Keratinocyte (primary cell): ENCODE measurements at regions not wholly inside any gene's neighbourhood (a gene's known extent, or its start where the extent isn't known, plus 50 kb on each side); places are given as distances from the start of the nearest gene placed in this dataset.
A peak's percentile ranks its signal among the peaks of the same experiment; 100 is the strongest.
"Not testable (repeated sequence)": the region's sequence is repeated elsewhere in the genome, so short reads cannot be mapped to it uniquely, and the experiment has no call there.

Experiments used
- DNase-seq: peaks from one replicate; pipeline ENCODE4 v3.0.0-alpha.2; 2011; ENCODE audit warnings: low read depth, missing footprints, low spot score
- FAIRE-seq: peaks from 2 replicates; lab custom pipeline; 2011; peaks lifted over from hg19 to GRCh38; lab: Jason Lieb, UNC
- H2AFZ ChIP-seq: 2 replicates; pipeline ENCODE4 v1.6.0; 2012; ENCODE audit warnings: low read length, control low read depth, inconsistent platforms; ENCODE audit not compliant: control insufficient read depth
- H3K27ac ChIP-seq: 2 replicates; pipeline ENCODE4 v1.5.1; 2011; ENCODE audit warnings: low read length; ENCODE audit not compliant: control insufficient read depth, insufficient read depth
- H3K27me3 ChIP-seq: 3 replicates; pipeline ENCODE4 v1.6.0; 2011; ENCODE audit warnings: low read length; ENCODE audit not compliant: control insufficient read depth, insufficient read depth; ENCODE audit errors: extremely low read depth
- H3K36me3 ChIP-seq, 2 experiments: 2 replicates in 1 of 2; 3 replicates in 1 of 2; pipeline ENCODE4 v1.5.1; 2011; ENCODE audit warnings: low read length in 2 of 2, mild to moderate bottlenecking in 1 of 2; ENCODE audit not compliant: control insufficient read depth in 2 of 2, insufficient read depth in 2 of 2; ENCODE audit errors: extremely low read depth in 1 of 2
- H3K4me1 ChIP-seq: 3 replicates; pipeline ENCODE4 v1.5.1; 2011; ENCODE audit warnings: low read length; ENCODE audit not compliant: control insufficient read depth, insufficient read depth; ENCODE audit errors: extremely low read depth
- H3K4me2 ChIP-seq: 3 replicates; pipeline ENCODE4 v1.6.0; 2011; ENCODE audit warnings: low read depth, low read length; ENCODE audit not compliant: control insufficient read depth, insufficient read depth; ENCODE audit errors: extremely low read depth
- H3K4me3 ChIP-seq, 3 experiments: fragments of 200-600 bp in 1 of 3; sonication (generic) in 1 of 3; 2 replicates in 2 of 3; 3 replicates in 1 of 3; pipeline ENCODE4 v1.5.1; 2011 to 2016; ENCODE audit warnings: low read length in 3 of 3, mild to moderate bottlenecking in 3 of 3, control low read depth in 2 of 3, inconsistent platforms in 1 of 3, low read depth in 1 of 3, mixed read lengths in 1 of 3, mixed run types in 1 of 3, moderate library complexity in 1 of 3; ENCODE audit not compliant: control insufficient read depth in 2 of 3, insufficient read depth in 2 of 3; ENCODE audit errors: extremely low read depth in 1 of 3
- H3K79me2 ChIP-seq: 2 replicates; pipeline ENCODE4 v1.6.0; 2012; ENCODE audit warnings: low read length; ENCODE audit not compliant: control insufficient read depth, insufficient read depth
- H3K9ac ChIP-seq: 3 replicates; pipeline ENCODE4 v1.6.0; 2011; ENCODE audit warnings: low read length; ENCODE audit not compliant: control insufficient read depth, insufficient read depth; ENCODE audit errors: extremely low read depth
- H3K9me1 ChIP-seq: 3 replicates; pipeline ENCODE4 v1.6.0; 2011; ENCODE audit warnings: low read length; ENCODE audit not compliant: control insufficient read depth, insufficient read depth; ENCODE audit errors: extremely low read depth
- H3K9me3 ChIP-seq: 2 replicates; pipeline ENCODE4 v1.5.1; 2012; ENCODE audit warnings: low read depth, low read length; ENCODE audit not compliant: control insufficient read depth
- H4K20me1 ChIP-seq: 3 replicates; pipeline ENCODE4 v1.6.0; 2011; ENCODE audit warnings: low read length; ENCODE audit not compliant: control insufficient read depth, insufficient read depth; ENCODE audit errors: extremely low read depth
- EZH2 ChIP-seq: IDR thresholded peaks from one replicate; pipeline ENCODE4 v1.6.1; 2012; ENCODE audit warnings: inconsistent platforms, mild to moderate bottlenecking, low read length, moderate library complexity
- dilution Hi-C: fragments of 300-500 bp; cut with MboI; formaldehyde crosslinking; loops from one replicate; pipeline ENCODE4 v1.7.0; 2020; ENCODE audit warnings: low sequenced_read_pairs; ENCODE audit not compliant: extremely low pct_ligation_motif_present
- TF ChIP-seq, protein P1 (sequence below), 3 experiments: IDR thresholded peaks in 1 of 3; conservative IDR thresholded peaks in 1 of 3; optimal IDR thresholded peaks in 1 of 3; 2 replicates in 2 of 3; 3 replicates in 1 of 3; pipeline versions ENCODE3 to v1.5.1; 2011; ENCODE audit warnings: low read length in 3 of 3, mild to moderate bottlenecking in 3 of 3, moderate library complexity in 2 of 3, control low read depth in 1 of 3, inconsistent platforms in 1 of 3; ENCODE audit not compliant: insufficient read depth in 2 of 3; ENCODE audit errors: extremely low read depth in 1 of 3

- FAIRE-seq (no peak), DNase-seq (no peak)
- H3K4me2 ChIP-seq = no peak overlapping the region
- no peaks in the 10 kb centered on the region for H3K27me3 ChIP-seq
- no peaks in the 10 kb centered on the region for H3K36me3 ChIP-seq
- dilution Hi-C loops = no loop called here
- no peaks in the 10 kb centered on the region for H3K79me2 ChIP-seq
- TF ChIP-seq, protein P1, sequence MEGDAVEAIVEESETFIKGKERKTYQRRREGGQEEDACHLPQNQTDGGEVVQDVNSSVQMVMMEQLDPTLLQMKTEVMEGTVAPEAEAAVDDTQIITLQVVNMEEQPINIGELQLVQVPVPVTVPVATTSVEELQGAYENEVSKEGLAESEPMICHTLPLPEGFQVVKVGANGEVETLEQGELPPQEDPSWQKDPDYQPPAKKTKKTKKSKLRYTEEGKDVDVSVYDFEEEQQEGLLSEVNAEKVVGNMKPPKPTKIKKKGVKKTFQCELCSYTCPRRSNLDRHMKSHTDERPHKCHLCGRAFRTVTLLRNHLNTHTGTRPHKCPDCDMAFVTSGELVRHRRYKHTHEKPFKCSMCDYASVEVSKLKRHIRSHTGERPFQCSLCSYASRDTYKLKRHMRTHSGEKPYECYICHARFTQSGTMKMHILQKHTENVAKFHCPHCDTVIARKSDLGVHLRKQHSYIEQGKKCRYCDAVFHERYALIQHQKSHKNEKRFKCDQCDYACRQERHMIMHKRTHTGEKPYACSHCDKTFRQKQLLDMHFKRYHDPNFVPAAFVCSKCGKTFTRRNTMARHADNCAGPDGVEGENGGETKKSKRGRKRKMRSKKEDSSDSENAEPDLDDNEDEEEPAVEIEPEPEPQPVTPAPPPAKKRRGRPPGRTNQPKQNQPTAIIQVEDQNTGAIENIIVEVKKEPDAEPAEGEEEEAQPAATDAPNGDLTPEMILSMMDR (optimal IDR thresholded peaks at IDR 0.05 in 1 of 3, IDR thresholded peaks at IDR 0.05 in 1 of 3, conservative IDR thresholded peaks at IDR 0.05 in 1 of 3; ENCODE audit: extremely low read depth in 1 of 3, insufficient read depth in 2 of 3, low read length in 3 of 3) = no peak
- TF ChIP-seq EZH2 = no peak
- H3K27ac ChIP-seq = no peak overlapping the region
- no peaks in the 10 kb centered on the region for H3K4me1 ChIP-seq
- H2AFZ ChIP-seq = no peak overlapping the region
- H3K9me1 ChIP-seq = no peaks in the 10 kb centered on the region
- peak overlapping the region in 1 of 3 experiments; percentile 12 for H3K4me3 ChIP-seq
- peaks cover 10% of the 10 kb centered on the region for H3K9me3 ChIP-seq
- no peak overlapping the region for H3K9ac ChIP-seq
- no peaks in the 10 kb centered on the region for H4K20me1 ChIP-seq
Observed at GRCh38 chr20:29409833-29410805, 1847.3 kb upstream of the DEFB115 start.

GRCh38 chr20:29410806-29411457, 1846.5 kb upstream of the DEFB115 start:
- no peaks in the 10 kb centered on the region for H3K79me2 ChIP-seq
- no peak overlapping the region for H3K27ac ChIP-seq
- FAIRE-seq (no peak), DNase-seq (no peak)
- no peaks in the 10 kb centered on the region for H4K20me1 ChIP-seq
- H2AFZ ChIP-seq = no peak overlapping the region
- no peak overlapping the region for H3K4me2 ChIP-seq
- H3K9me3 ChIP-seq = peaks cover 8% of the 10 kb centered on the region
- no peaks in the 10 kb centered on the region for H3K27me3 ChIP-seq
- dilution Hi-C loops = no loop called here
- H3K9ac ChIP-seq = no peak overlapping the region
- no peaks in the 10 kb centered on the region for H3K9me1 ChIP-seq
- no peaks in the 10 kb centered on the region for H3K36me3 ChIP-seq
- no peaks in the 10 kb centered on the region for H3K4me1 ChIP-seq
- no peak overlapping the region for H3K4me3 ChIP-seq
- TF ChIP-seq, protein P1 (optimal IDR thresholded peaks at IDR 0.05 in 1 of 3, IDR thresholded peaks at IDR 0.05 in 1 of 3, conservative IDR thresholded peaks at IDR 0.05 in 1 of 3; ENCODE audit: extremely low read depth in 1 of 3, insufficient read depth in 2 of 3, low read length in 3 of 3) = no peak
- TF ChIP-seq EZH2 = no peak

GRCh38 chr20:29411458-29411820, 1846.0 kb upstream of the DEFB115 start:
- H3K27me3 ChIP-seq, FAIRE-seq, dilution Hi-C loops, H3K4me1 ChIP-seq, H4K20me1 ChIP-seq, H2AFZ ChIP-seq, DNase-seq, H3K4me3 ChIP-seq, H3K4me2 ChIP-seq, H3K9me1 ChIP-seq, H3K79me2 ChIP-seq, H3K27ac ChIP-seq, H3K9me3 ChIP-seq, H3K36me3 ChIP-seq, H3K9ac ChIP-seq: not testable (repeated sequence)
